ENCODE measurements at regions not wholly inside any gene's neighbourhood (a gene's known extent, or its start where the extent isn't known, plus 50 kb on each side); places are given as distances from the start of the nearest gene placed in this dataset.

DNA sequence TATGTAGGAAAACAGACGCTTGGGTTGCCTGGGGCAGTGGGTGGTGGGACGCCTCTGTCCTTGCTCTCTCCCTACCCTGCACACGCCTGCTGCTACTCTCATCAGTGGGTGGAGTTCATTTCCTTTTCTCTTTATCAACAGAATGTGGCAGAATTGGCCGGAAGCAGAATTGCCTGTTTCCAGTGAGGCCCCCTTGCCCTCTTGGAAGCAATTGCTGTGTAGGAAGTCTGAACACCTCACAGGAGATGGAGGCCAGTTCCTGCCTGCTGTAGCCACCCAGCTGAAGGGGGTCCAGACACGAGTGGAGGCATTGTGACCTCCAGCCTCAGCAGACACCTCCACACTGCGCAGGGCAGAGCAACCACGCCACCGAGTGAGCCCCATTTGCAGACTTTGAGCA lies 331.6 kb upstream of the ZNF32 start:
- Histone ChIP-seq H3K4me3 (ENCODE audit: low read depth in 1 of 2, low read length in 2 of 2) (no peak overlapping the region), H3K4me1 (ENCODE audit: insufficient read depth, low read length) (no peaks in the 10 kb centered on the region), H3K27ac (ENCODE audit: low read depth, low read length) (no peak overlapping the region), H3K9me3 (ENCODE audit: low read length) (no peaks in the 10 kb centered on the region), H3K9ac (ENCODE audit: low read length) (no peak overlapping the region), H3K27me3 (ENCODE audit: control insufficient read depth in 1 of 2, insufficient read depth in 2 of 2, low read length in 2 of 2) (no peaks in the 10 kb centered on the region), H3K36me3 (ENCODE audit: insufficient read depth, low read length) (no peaks in the 10 kb centered on the region)

DNA sequence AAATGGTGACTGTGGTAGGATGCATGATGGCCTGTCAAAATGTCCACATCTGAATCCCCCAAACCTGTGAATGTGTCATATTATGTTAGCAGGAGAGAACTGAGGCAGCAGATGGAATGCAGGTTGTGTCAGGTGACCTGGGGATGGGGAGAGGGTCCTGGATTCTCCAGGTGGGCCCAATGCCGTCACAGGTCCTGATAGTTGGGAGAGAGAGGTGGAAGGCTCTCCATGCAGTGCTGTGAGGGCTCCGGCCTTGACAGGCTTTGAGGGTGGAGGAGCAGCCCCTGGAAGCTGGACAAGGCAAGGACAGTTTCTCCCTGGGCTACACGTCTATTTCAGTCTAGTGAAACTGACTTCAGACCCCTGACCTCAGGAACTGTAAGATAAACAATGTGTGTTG lies 330.9 kb upstream of the ZNF32 start:
- H3K27me3 ChIP-seq (ENCODE audit: control insufficient read depth in 1 of 2, insufficient read depth in 2 of 2, low read length in 2 of 2): no peaks in the 10 kb centered on the region

DNA sequence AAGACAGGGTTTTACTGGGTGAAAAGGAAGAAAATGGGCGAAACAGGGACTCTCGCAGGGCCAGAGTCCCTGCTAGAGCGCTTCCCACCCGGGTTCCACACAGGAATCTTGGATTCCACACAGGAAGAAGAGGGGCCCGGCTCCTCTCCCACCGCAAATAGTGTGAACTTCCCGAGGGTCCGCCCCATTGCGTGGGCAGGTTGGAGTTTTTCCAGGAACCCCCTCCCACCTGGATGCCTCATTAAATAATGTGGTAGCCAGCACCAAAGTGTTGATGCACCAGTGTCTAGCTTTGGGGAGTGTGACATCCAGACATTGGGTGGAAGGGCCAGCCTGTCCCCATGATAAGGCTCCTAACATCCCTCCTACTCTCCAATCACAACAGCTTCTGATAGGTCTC lies 330.3 kb upstream of the ZNF32 start:
- Histone ChIP-seq H3K9ac (ENCODE audit: low read length) (no peak overlapping the region), H3K4me3 (ENCODE audit: low read depth in 1 of 2, low read length in 2 of 2) (no peak overlapping the region), H3K9me3 (ENCODE audit: low read length) (no peaks in the 10 kb centered on the region), H3K4me1 (ENCODE audit: insufficient read depth, low read length) (no peaks in the 10 kb centered on the region), H3K27ac (ENCODE audit: low read depth, low read length) (no peak overlapping the region), H3K27me3 (ENCODE audit: control insufficient read depth in 1 of 2, insufficient read depth in 2 of 2, low read length in 2 of 2) (no peaks in the 10 kb centered on the region), H3K36me3 (ENCODE audit: insufficient read depth, low read length) (no peaks in the 10 kb centered on the region)

More for the DNA sequence above, 330.9 kb upstream of the ZNF32 start:
- Histone ChIP-seq H3K9me3 (ENCODE audit: low read length) (no peaks in the 10 kb centered on the region), H3K36me3 (ENCODE audit: insufficient read depth, low read length) (no peaks in the 10 kb centered on the region), H3K27ac (ENCODE audit: low read depth, low read length) (no peak overlapping the region), H3K4me3 (ENCODE audit: low read depth in 1 of 2, low read length in 2 of 2) (no peak overlapping the region), H3K4me1 (ENCODE audit: insufficient read depth, low read length) (no peaks in the 10 kb centered on the region), H3K9ac (ENCODE audit: low read length) (no peak overlapping the region)

DNA sequence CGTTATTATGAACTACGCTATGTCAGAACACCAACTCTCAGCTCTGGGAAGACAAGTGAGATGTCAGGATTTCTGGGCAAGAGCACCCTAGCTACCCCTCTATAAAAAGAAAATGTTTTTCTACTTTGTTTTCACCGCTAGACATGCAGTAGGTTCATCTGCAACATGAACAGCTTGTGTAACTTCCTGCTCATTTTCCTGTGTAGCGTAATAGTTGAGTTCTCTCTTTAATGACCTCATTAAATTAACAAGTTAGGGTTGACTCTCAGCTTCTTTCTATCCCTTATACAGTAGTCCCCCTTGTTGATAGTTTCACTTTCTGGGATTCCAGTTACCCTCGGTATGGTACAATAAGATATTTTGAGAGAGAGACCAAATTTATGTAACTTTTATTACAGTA lies 329.4 kb upstream of the ZNF32 start:
- Histone ChIP-seq H3K9ac (ENCODE audit: low read length) (no peak overlapping the region), H3K4me1 (ENCODE audit: insufficient read depth, low read length) (no peaks in the 10 kb centered on the region), H3K27me3 (ENCODE audit: control insufficient read depth in 1 of 2, insufficient read depth in 2 of 2, low read length in 2 of 2) (no peaks in the 10 kb centered on the region), H3K36me3 (ENCODE audit: insufficient read depth, low read length) (no peaks in the 10 kb centered on the region), H3K4me3 (ENCODE audit: low read depth in 1 of 2, low read length in 2 of 2) (no peak overlapping the region), H3K27ac (ENCODE audit: low read depth, low read length) (no peak overlapping the region), H3K9me3 (ENCODE audit: low read length) (no peaks in the 10 kb centered on the region)

DNA sequence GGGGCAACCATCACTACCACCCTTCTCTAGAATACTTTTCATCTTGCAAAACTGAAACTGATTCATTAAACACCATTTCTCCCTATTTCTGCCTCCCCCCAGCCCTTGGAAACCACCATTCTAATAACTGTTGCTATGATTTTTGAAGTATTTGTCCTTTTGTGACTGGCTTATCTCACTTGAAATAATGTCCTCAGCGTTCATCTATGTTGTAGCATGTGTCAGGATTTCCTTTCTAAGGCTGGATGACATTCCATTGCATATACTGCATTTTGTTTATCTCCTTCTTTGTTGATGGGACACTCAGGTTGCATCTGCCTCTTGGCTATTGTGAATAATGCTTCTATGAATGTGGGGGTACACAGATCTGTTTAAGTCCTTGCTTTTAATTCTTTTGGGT lies 327.6 kb upstream of the ZNF32 start:
- no peak overlapping the region for H3K4me3 ChIP-seq (ENCODE audit: low read depth in 1 of 2, low read length in 2 of 2)
- H3K9me3 ChIP-seq (ENCODE audit: low read length): no peaks in the 10 kb centered on the region
- H3K36me3 ChIP-seq (ENCODE audit: insufficient read depth, low read length): no peaks in the 10 kb centered on the region
- no peaks in the 10 kb centered on the region for H3K27me3 ChIP-seq (ENCODE audit: control insufficient read depth in 1 of 2, insufficient read depth in 2 of 2, low read length in 2 of 2)
- no peak overlapping the region for H3K9ac ChIP-seq (ENCODE audit: low read length)
- no peaks in the 10 kb centered on the region for H3K4me1 ChIP-seq (ENCODE audit: insufficient read depth, low read length)
- no peak overlapping the region for H3K27ac ChIP-seq (ENCODE audit: low read depth, low read length)

DNA sequence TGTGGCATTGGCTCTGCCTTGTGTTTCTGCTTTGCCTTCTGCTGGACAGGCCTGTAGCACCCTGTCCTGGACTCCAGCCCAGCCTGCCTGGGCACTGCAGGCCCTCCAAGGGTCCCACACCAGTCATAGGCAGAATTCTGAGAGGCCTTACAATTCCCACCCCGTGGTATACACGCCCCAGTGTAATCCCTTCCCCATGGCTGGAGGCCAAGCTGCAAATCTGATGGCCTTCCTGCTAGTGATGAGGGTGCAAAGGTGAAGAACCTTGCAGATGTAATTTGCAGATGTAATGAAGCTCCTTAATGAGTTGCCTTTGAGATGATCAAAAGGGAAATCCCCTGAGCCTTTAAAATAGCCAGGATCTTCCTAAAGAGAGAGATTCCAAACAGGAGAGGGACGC lies 325.1 kb upstream of the ZNF32 start:
- H3K9ac ChIP-seq (ENCODE audit: low read length): no peak overlapping the region
- H3K4me3 ChIP-seq (ENCODE audit: low read depth in 1 of 2, low read length in 2 of 2): no peak overlapping the region
- H3K36me3 ChIP-seq (ENCODE audit: insufficient read depth, low read length): no peaks in the 10 kb centered on the region
- H3K9me3 ChIP-seq (ENCODE audit: low read length): no peaks in the 10 kb centered on the region
- H3K27ac ChIP-seq (ENCODE audit: low read depth, low read length): no peak overlapping the region
- H3K27me3 ChIP-seq (ENCODE audit: control insufficient read depth in 1 of 2, insufficient read depth in 2 of 2, low read length in 2 of 2): no peaks in the 10 kb centered on the region
- no peaks in the 10 kb centered on the region for H3K4me1 ChIP-seq (ENCODE audit: insufficient read depth, low read length)

DNA sequence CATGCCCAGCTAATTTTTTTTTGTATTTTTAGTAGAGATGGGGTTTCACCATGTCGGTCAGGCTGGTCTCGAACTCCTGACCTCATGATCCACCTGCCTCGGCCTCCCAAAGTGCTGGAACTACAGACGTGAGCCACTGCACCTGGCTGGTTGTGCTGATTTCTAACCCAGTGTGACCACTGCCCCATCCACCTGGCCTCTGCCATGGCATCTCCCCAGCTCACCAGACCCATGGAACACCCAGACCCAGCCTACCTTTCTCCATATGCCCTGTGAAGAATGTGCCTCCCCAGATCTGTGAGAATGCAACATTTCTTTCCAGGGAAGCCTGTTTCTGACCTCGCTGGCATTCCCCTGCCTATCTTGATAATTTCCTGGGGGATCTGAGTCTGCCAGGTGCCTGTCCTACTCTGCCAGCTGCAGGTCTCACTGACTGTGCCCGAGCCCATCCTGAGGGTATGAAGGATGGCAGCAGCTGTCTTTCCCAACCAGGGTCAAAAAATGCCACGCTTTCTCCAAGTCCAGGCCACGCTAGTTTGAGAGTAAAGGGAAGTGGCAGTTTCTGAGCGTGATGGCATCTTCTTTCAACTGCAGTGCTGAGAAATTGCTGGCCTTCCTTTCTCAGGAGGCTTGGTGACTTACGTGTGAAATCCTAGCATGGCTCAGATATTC lies 324.4 kb upstream of the ZNF32 start:
- Histone ChIP-seq H3K36me3 (ENCODE audit: insufficient read depth, low read length) (no peaks in the 10 kb centered on the region), H3K4me1 (ENCODE audit: insufficient read depth, low read length) (no peaks in the 10 kb centered on the region), H3K27me3 (ENCODE audit: control insufficient read depth in 1 of 2, insufficient read depth in 2 of 2, low read length in 2 of 2) (no peaks in the 10 kb centered on the region), H3K27ac (ENCODE audit: low read depth, low read length) (no peak overlapping the region), H3K9ac (ENCODE audit: low read length) (no peak overlapping the region), H3K4me3 (ENCODE audit: low read depth in 1 of 2, low read length in 2 of 2) (no peak overlapping the region), H3K9me3 (ENCODE audit: low read length) (no peaks in the 10 kb centered on the region)

DNA sequence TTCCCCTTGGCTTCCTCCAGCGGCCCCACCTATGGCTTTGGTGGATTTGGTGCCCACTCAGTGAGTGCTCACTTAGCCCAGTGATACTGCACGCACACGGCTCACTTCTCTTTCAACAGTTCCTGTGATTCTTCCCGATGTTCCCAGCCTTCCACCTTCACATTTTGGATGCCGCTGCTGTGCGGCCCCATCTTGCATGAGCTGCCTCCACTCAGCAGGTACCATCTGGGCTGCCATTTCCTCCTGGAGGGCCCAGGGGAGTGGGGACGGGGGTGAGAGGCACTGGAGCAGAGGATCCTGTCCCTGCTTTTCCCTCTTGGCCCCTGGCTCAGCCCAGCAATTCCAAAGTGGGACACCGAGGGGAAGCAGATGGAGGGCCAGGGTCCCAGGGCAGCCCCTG lies 323.3 kb upstream of the ZNF32 start:
- no peaks in the 10 kb centered on the region for H3K36me3 ChIP-seq (ENCODE audit: insufficient read depth, low read length)
- H3K4me3 ChIP-seq (ENCODE audit: low read depth in 1 of 2, low read length in 2 of 2): no peak overlapping the region
- H3K9me3 ChIP-seq (ENCODE audit: low read length): no peaks in the 10 kb centered on the region
- H3K4me1 ChIP-seq (ENCODE audit: insufficient read depth, low read length): no peaks in the 10 kb centered on the region
- no peak overlapping the region for H3K27ac ChIP-seq (ENCODE audit: low read depth, low read length)
- H3K27me3 ChIP-seq (ENCODE audit: control insufficient read depth in 1 of 2, insufficient read depth in 2 of 2, low read length in 2 of 2): no peaks in the 10 kb centered on the region
- no peak overlapping the region for H3K9ac ChIP-seq (ENCODE audit: low read length)

DNA sequence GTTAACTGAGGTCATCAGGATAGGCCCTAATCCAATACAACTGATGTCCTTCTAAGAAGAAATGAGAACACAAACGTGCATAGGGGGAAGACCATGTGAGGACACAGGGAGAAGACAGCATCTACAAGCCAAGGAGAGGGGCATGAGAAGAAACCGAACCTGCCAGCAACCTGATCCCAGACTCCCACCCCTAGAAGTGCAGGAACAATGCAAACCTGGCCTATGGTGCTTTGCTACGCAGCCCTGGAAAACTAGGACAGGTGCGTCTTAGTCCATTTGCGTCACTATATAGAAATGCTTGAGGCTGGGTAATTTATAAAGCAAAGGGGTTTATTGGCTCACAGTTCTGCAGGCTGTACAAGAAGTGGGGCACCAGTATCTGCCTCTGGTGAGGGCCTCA lies 322.6 kb upstream of the ZNF32 start:
- Histone ChIP-seq H3K9me3 (ENCODE audit: low read length) (no peaks in the 10 kb centered on the region), H3K9ac (ENCODE audit: low read length) (no peak overlapping the region), H3K27ac (ENCODE audit: low read depth, low read length) (no peak overlapping the region)

DNA sequence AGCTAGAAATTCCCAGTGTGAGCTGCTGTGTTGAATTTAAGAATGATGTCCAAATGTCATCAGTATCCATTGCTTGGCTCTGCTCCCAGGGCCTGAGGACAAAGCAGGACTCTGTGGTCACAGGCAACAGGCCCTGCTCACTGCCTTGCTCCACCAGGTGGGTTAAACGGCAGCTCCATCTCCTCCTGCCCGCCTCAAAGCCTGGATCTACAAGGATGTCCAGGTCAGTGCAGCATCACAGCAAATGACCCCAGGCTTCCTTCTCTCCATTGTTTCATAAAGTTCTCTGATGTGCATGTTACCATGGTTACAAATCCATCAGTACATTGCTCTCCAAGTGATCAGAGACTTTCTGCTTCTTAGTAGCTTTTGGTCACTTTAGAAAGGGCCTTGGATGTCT lies 322.0 kb upstream of the ZNF32 start:
- Histone ChIP-seq H3K27me3 (ENCODE audit: control insufficient read depth in 1 of 2, insufficient read depth in 2 of 2, low read length in 2 of 2) (no peaks in the 10 kb centered on the region), H3K4me1 (ENCODE audit: insufficient read depth, low read length) (no peaks in the 10 kb centered on the region), H3K27ac (ENCODE audit: low read depth, low read length) (no peak overlapping the region), H3K4me3 (ENCODE audit: low read depth in 1 of 2, low read length in 2 of 2) (no peak overlapping the region), H3K9me3 (ENCODE audit: low read length) (no peaks in the 10 kb centered on the region), H3K36me3 (ENCODE audit: insufficient read depth, low read length) (no peaks in the 10 kb centered on the region), H3K9ac (ENCODE audit: low read length) (no peak overlapping the region)

More for the DNA sequence above, 322.6 kb upstream of the ZNF32 start:
- no peaks in the 10 kb centered on the region for H3K27me3 ChIP-seq (ENCODE audit: control insufficient read depth in 1 of 2, insufficient read depth in 2 of 2, low read length in 2 of 2)
- no peaks in the 10 kb centered on the region for H3K4me1 ChIP-seq (ENCODE audit: insufficient read depth, low read length)
- no peak overlapping the region for H3K4me3 ChIP-seq (ENCODE audit: low read depth in 1 of 2, low read length in 2 of 2)
- no peaks in the 10 kb centered on the region for H3K36me3 ChIP-seq (ENCODE audit: insufficient read depth, low read length)

DNA sequence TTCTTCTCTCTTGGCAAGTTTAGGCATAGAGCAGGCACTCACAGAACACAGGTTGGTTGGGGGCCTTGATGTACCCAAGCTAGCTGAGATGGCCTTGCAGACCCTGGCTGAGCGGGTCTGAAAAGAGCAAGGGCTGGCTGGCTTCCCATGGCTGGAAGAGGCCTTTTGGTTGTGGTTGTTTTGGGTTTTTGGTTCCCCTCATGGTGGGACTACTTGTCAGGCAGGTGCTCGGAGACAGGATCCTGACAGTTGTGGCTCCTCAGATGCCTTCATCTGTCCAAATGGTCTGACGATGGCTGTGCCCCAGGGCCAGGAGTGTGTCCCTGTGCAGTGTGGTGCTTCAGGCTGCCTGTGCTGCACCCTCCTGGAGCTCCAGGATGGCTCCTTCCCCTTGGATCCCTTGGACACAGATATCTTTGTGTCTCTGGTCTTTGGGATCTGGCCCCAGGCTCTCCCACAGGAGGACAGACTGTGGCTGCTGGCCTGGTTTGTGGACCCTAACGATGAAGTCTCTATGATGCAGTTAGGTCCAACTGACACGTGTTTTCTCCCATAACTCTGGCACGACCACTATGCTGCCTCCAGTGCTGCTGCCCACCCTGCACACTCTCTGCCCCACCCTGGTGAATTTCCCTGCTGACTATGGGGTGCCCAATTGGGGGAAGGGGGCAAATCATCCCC lies 321.5 kb upstream of the ZNF32 start:
- Histone ChIP-seq H3K27me3 (ENCODE audit: control insufficient read depth in 1 of 2, insufficient read depth in 2 of 2, low read length in 2 of 2) (no peaks in the 10 kb centered on the region), H3K4me1 (ENCODE audit: insufficient read depth, low read length) (no peaks in the 10 kb centered on the region), H3K9ac (ENCODE audit: low read length) (no peak overlapping the region), H3K36me3 (ENCODE audit: insufficient read depth, low read length) (no peaks in the 10 kb centered on the region), H3K27ac (ENCODE audit: low read depth, low read length) (no peak overlapping the region), H3K9me3 (ENCODE audit: low read length) (no peaks in the 10 kb centered on the region), H3K4me3 (ENCODE audit: low read depth in 1 of 2, low read length in 2 of 2) (no peak overlapping the region)

DNA sequence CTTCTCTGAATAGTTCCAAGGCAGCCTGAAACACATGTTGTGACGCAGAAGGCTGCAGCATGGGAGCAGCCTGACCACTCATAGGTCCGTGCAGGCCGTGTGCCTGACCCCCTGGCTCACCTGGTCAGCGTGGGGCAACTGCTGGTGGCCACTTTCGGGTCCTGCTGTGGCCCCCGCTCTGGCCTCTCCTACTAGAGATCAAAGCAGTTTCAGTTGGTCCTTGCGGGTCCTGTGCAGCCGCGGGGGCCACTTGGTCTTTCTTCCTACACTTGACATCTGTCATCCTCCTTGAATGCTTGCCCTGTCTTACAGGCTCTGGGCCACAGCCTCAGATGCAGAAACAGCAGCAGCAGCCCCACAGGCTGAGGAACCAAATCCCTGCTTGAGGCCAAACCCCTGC lies 320.8 kb upstream of the ZNF32 start:
- no peak overlapping the region for H3K27ac ChIP-seq (ENCODE audit: low read depth, low read length)
- no peaks in the 10 kb centered on the region for H3K9me3 ChIP-seq (ENCODE audit: low read length)
- no peaks in the 10 kb centered on the region for H3K4me1 ChIP-seq (ENCODE audit: insufficient read depth, low read length)
- no peaks in the 10 kb centered on the region for H3K27me3 ChIP-seq (ENCODE audit: control insufficient read depth in 1 of 2, insufficient read depth in 2 of 2, low read length in 2 of 2)
- H3K4me3 ChIP-seq (ENCODE audit: low read depth in 1 of 2, low read length in 2 of 2): no peak overlapping the region
- no peaks in the 10 kb centered on the region for H3K36me3 ChIP-seq (ENCODE audit: insufficient read depth, low read length)
- no peak overlapping the region for H3K9ac ChIP-seq (ENCODE audit: low read length)
